A549 (cell line): ENCODE measurements at regions not wholly inside any gene's neighbourhood (a gene's known extent, or its start where the extent isn't known, plus 50 kb on each side); places are given as distances from the start of the nearest gene placed in this dataset.
A peak's percentile ranks its signal among the peaks of the same experiment; 100 is the strongest.

Source experiments
- ATAC-seq, 2 experiments: fragments of 200-7000 bp in 1 of 2; fragments of >200 bp in 1 of 2; cut with Nextera tagmentation in 1 of 2; cut with Tn5 transposase in 1 of 2; 3 replicates each; pipeline versions ENCODE4 v1.8.0 to v1.9.1; 2018 to 2020; ENCODE audit warnings: mild to moderate bottlenecking in 1 of 2, moderate library complexity in 1 of 2
- CTCF ChIA-PET: fragments of 300-600 bp; sonication (Branson Sonifier 250); formaldehyde crosslinking; extraction: SDS; loops from one replicate; lab custom pipeline; 2021; ENCODE audit warnings: antibody characterized with exemption, inconsistent platforms; lab: Yijun Ruan, JAX
- POLR2A ChIA-PET: fragments of 350-600 bp; formaldehyde crosslinking; extraction: SDS; loops from one replicate; lab custom pipeline; 2021; ENCODE audit warnings: antibody characterized with exemption, inconsistent platforms; lab: Yijun Ruan, JAX
- DNase-seq, 2 experiments: peaks; one replicate each; pipeline versions ENCODE4 v3.0.0 to v3.0.0-alpha.2; 2011 to 2016; ENCODE audit warnings: low read depth in 1 of 2, low spot score in 1 of 2
- FAIRE-seq: peaks from 2 replicates; lab custom pipeline; 2011; peaks lifted over from hg19 to GRCh38; lab: Jason Lieb, UNC
- H3K27ac ChIP-seq, 2 experiments: fragments of >200 bp; sonication (Bioruptor Twin); formaldehyde crosslinking; 3 replicates each; pipeline ENCODE4 v1.5.1; 2016 to 2017
- H3K4me1 ChIP-seq: fragments of >200 bp; sonication (Bioruptor Twin); formaldehyde crosslinking; 3 replicates; pipeline ENCODE4 v1.6.1; 2016
- H3K4me2 ChIP-seq: fragments of >200 bp; sonication (Bioruptor Twin); formaldehyde crosslinking; 3 replicates; pipeline ENCODE4 v1.6.1; 2016
- H3K4me3 ChIP-seq: fragments of >200 bp; sonication (Bioruptor Twin); formaldehyde crosslinking; 3 replicates; pipeline ENCODE4 v1.5.1; 2016
- H3K9me3 ChIP-seq: fragments of >200 bp; sonication (Bioruptor Twin); formaldehyde crosslinking; 3 replicates; pipeline ENCODE4 v1.6.1; 2016
- BCL3 ChIP-seq: fragments of >200 bp; sonication (Bioruptor Twin); formaldehyde crosslinking; IDR thresholded peaks from 3 replicates; pipeline ENCODE4 v1.6.1; 2016
- CBX8 ChIP-seq: fragments of 200-600 bp; sonication (generic); IDR thresholded peaks from 2 replicates; pipeline ENCODE4 v1.6.1; 2016
- CEBPB ChIP-seq, 2 experiments: fragments of >200 bp in 1 of 2; sonication (Bioruptor Twin) in 1 of 2; formaldehyde crosslinking in 1 of 2; IDR thresholded peaks; 2 replicates each; pipeline ENCODE4 v1.6.1; 2012 to 2016
- CHD2 ChIP-seq: fragments of 150-350 bp; IDR thresholded peaks from 2 replicates; pipeline ENCODE4 v1.6.1; 2014; ENCODE audit warnings: low read length; ENCODE audit not compliant: partially characterized antibody
- EP300 ChIP-seq, 2 experiments: fragments of >200 bp; sonication (Bioruptor Twin); formaldehyde crosslinking; IDR thresholded peaks; 2 replicates in 1 of 2; 3 replicates in 1 of 2; pipeline ENCODE4 v1.6.1; 2016 to 2017
- FOSB ChIP-seq: fragments of 250-450 bp; sonication (Bioruptor Pico); IDR thresholded peaks from 2 replicates; pipeline ENCODE4 v1.5.0; 2020; ENCODE audit warnings: mild to moderate bottlenecking, moderate library complexity
- HOXA7 ChIP-seq: fragments of 250-450 bp; sonication (Bioruptor Pico); IDR thresholded peaks from 2 replicates; pipeline ENCODE4 v1.5.0; 2020; ENCODE audit warnings: mild to moderate bottlenecking, moderate library complexity
- HOXB5 ChIP-seq: fragments of 250-450 bp; sonication (Bioruptor Pico); IDR thresholded peaks from 2 replicates; pipeline ENCODE4 v1.5.0; 2020; ENCODE audit warnings: mild to moderate bottlenecking, moderate library complexity
- KDM5A ChIP-seq: fragments of 200-600 bp; sonication (generic); IDR thresholded peaks from 2 replicates; pipeline ENCODE4 v1.6.1; 2016; ENCODE audit warnings: antibody characterized with exemption, mild to moderate bottlenecking
- MAFK ChIP-seq: fragments of 450-650 bp; IDR thresholded peaks from 2 replicates; pipeline ENCODE4 v1.6.1; 2014; ENCODE audit not compliant: partially characterized antibody
- MAZ ChIP-seq: fragments of 150-350 bp; IDR thresholded peaks from 2 replicates; pipeline ENCODE4 v1.6.1; 2014; ENCODE audit warnings: antibody characterized with exemption, low read depth, low read length, borderline replicate concordance
- NPAS2 ChIP-seq: fragments of 250-450 bp; sonication (Bioruptor Pico); IDR thresholded peaks from 2 replicates; pipeline ENCODE4 v1.8.0; 2022; ENCODE audit warnings: mild to moderate bottlenecking, moderate library complexity, borderline replicate concordance
- PHF8 ChIP-seq: fragments of 200-600 bp; sonication (generic); IDR thresholded peaks from 2 replicates; pipeline ENCODE4 v1.6.1; 2016; ENCODE audit warnings: low read depth, mild to moderate bottlenecking, antibody characterized with exemption, moderate library complexity, borderline replicate concordance
- RARB ChIP-seq: fragments of 250-450 bp; sonication (Bioruptor Pico); IDR thresholded peaks from 2 replicates; pipeline ENCODE4 v1.8.0; 2021; ENCODE audit warnings: mild to moderate bottlenecking, moderate library complexity
- RFX5 ChIP-seq: fragments of 450-650 bp; IDR thresholded peaks from 2 replicates; pipeline ENCODE4 v1.7.1; 2014; ENCODE audit warnings: antibody characterized with exemption, mild to moderate bottlenecking, moderate library complexity
- USF2 ChIP-seq: fragments of 450-650 bp; IDR thresholded peaks from 2 replicates; pipeline ENCODE4 v1.6.1; 2014; ENCODE audit warnings: antibody characterized with exemption
- ZNF302 ChIP-seq: fragments of 250-450 bp; sonication (Bioruptor Pico); IDR thresholded peaks from 2 replicates; pipeline ENCODE4 v1.9.0; 2021; ENCODE audit warnings: inconsistent platforms, mild to moderate bottlenecking, moderate library complexity
- ZSCAN20 ChIP-seq: fragments of 250-450 bp; sonication (Bioruptor Pico); IDR thresholded peaks from 2 replicates; pipeline ENCODE4 v1.8.0; 2022; ENCODE audit warnings: mild to moderate bottlenecking, moderate library complexity
- WGBS: methylation state at CpG from one replicate; pipeline ENCODE4 v1.1.6; 2017; ENCODE audit errors: missing lambda C conversion rate; 5-methylcytosine and 5-hydroxymethylcytosine counted together
- TF ChIP-seq, protein P1 (sequence below): fragments of 250-450 bp; sonication (Bioruptor Pico); IDR thresholded peaks from 2 replicates; pipeline ENCODE4 v1.5.0; 2020; ENCODE audit warnings: low read depth, mild to moderate bottlenecking, moderate library complexity
- TF ChIP-seq, protein P2 (sequence below): fragments of 200-600 bp; sonication (generic); IDR thresholded peaks from 2 replicates; pipeline ENCODE4 v1.6.1; 2016; ENCODE audit warnings: antibody characterized with exemption, mild to moderate bottlenecking, moderate library complexity
- TF ChIP-seq, protein P3 (sequence below): fragments of 150-350 bp; IDR thresholded peaks from 2 replicates; pipeline ENCODE4 v1.6.1; 2014; ENCODE audit warnings: low read depth, mild to moderate bottlenecking, low read length
- TF ChIP-seq, protein P4 (sequence below): IDR thresholded peaks from 2 replicates; pipeline ENCODE4 v1.6.1; 2012; ENCODE audit warnings: low read depth, borderline replicate concordance

DNA sequence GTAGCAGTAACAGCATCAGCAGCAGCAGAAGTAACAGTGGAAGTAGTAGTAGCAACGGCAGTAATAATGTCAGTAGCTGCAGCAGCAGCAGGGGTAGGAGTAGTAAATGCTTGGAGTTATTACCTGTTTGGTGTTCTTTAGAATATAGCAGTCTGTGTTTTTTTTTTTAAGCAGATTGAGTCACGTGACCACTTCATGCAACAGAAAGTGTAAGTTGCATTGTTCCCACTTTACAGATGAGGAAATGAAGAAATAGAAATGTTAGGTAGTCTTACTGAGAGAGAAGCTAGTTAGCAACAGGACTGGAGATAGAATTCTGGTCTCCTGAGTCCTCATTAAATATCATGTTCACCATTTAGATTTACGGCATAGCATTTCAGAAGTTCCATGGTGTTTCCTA is 358.2 kb downstream of the HAPSTR1 start:
- TF ChIP-seq USF2, result peak; percentile 58
- no peak for TF ChIP-seq NPAS2
- no peak for TF ChIP-seq KDM5A
- TF ChIP-seq BCL3, result no peak
- no peaks in the 10 kb centered on the region for H3K9me3 ChIP-seq
- DNase-seq (no peak), FAIRE-seq (no peak), ATAC-seq (no peak)
- H3K4me2 ChIP-seq, result no peak overlapping the region
- no peak overlapping the region for H3K27ac ChIP-seq
- WGBS, result 26% methylated on average over 3 of the region's 3 CpGs
- no peak overlapping the region for H3K4me3 ChIP-seq
- ChIA-PET CTCF (no interaction called here), POLR2A (no interaction called here)
- no peaks in the 10 kb centered on the region for H3K4me1 ChIP-seq

GRCh38 chr16:9457215-9457614 is 365.8 kb downstream of the HAPSTR1 start:
- DNase-seq (no peak), FAIRE-seq (no peak), ATAC-seq (no peak)
- H3K9me3 ChIP-seq, result no peaks in the 10 kb centered on the region
- no peaks in the 10 kb centered on the region for H3K4me1 ChIP-seq
- no peak overlapping the region for H3K4me3 ChIP-seq
- POLR2A ChIA-PET, result no interaction called here
- H3K27ac ChIP-seq, result no peak overlapping the region
- WGBS, result 0% methylated on average over 2 of the region's 2 CpGs
- CTCF ChIA-PET, result interaction anchor here (0.9 kb wide), 1 partner anchor 9 kb away, joined by 3 read pairs; no protein-coding TSS in a partner anchor
- no peak for TF ChIP-seq NPAS2
- TF ChIP-seq ZSCAN20 (CRISPR knock-in tag), result no peak
- no peak for TF ChIP-seq RARB (CRISPR knock-in tag)
- no peak for TF ChIP-seq EP300 (IDR thresholded peaks at IDR 0.05)
- TF ChIP-seq, protein P1, sequence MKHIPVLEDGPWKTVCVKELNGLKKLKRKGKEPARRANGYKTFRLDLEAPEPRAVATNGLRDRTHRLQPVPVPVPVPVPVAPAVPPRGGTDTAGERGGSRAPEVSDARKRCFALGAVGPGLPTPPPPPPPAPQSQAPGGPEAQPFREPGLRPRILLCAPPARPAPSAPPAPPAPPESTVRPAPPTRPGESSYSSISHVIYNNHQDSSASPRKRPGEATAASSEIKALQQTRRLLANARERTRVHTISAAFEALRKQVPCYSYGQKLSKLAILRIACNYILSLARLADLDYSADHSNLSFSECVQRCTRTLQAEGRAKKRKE, result no peak
- TF ChIP-seq HOXB5 (CRISPR knock-in tag), result no peak
- no peak for TF ChIP-seq MAZ
- TF ChIP-seq MAFK, result no peak
- TF ChIP-seq, protein P2, sequence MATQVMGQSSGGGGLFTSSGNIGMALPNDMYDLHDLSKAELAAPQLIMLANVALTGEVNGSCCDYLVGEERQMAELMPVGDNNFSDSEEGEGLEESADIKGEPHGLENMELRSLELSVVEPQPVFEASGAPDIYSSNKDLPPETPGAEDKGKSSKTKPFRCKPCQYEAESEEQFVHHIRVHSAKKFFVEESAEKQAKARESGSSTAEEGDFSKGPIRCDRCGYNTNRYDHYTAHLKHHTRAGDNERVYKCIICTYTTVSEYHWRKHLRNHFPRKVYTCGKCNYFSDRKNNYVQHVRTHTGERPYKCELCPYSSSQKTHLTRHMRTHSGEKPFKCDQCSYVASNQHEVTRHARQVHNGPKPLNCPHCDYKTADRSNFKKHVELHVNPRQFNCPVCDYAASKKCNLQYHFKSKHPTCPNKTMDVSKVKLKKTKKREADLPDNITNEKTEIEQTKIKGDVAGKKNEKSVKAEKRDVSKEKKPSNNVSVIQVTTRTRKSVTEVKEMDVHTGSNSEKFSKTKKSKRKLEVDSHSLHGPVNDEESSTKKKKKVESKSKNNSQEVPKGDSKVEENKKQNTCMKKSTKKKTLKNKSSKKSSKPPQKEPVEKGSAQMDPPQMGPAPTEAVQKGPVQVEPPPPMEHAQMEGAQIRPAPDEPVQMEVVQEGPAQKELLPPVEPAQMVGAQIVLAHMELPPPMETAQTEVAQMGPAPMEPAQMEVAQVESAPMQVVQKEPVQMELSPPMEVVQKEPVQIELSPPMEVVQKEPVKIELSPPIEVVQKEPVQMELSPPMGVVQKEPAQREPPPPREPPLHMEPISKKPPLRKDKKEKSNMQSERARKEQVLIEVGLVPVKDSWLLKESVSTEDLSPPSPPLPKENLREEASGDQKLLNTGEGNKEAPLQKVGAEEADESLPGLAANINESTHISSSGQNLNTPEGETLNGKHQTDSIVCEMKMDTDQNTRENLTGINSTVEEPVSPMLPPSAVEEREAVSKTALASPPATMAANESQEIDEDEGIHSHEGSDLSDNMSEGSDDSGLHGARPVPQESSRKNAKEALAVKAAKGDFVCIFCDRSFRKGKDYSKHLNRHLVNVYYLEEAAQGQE, result no peak
- no peak for TF ChIP-seq FOSB (CRISPR knock-in tag)
- TF ChIP-seq CBX8, result no peak
- no peak for TF ChIP-seq PHF8
- TF ChIP-seq, protein P3, sequence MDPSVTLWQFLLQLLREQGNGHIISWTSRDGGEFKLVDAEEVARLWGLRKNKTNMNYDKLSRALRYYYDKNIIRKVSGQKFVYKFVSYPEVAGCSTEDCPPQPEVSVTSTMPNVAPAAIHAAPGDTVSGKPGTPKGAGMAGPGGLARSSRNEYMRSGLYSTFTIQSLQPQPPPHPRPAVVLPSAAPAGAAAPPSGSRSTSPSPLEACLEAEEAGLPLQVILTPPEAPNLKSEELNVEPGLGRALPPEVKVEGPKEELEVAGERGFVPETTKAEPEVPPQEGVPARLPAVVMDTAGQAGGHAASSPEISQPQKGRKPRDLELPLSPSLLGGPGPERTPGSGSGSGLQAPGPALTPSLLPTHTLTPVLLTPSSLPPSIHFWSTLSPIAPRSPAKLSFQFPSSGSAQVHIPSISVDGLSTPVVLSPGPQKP, result no peak
- no peak overlapping the region for H3K4me2 ChIP-seq

- DNase-seq (no peak), ATAC-seq (no peak), FAIRE-seq (no peak)
- Histone ChIP-seq H3K9me3 (no peaks in the 10 kb centered on the region), H3K4me2 (no peak overlapping the region), H3K4me3 (no peak overlapping the region), H3K4me1 (no peaks in the 10 kb centered on the region), H3K27ac (no peak overlapping the region)
- WGBS, result 9% methylated on average over 6 of the region's 6 CpGs
- TF ChIP-seq, protein P3, result no peak
- no peak for TF ChIP-seq CEBPB (IDR thresholded peaks at IDR 0.05)
- TF ChIP-seq, protein P4, sequence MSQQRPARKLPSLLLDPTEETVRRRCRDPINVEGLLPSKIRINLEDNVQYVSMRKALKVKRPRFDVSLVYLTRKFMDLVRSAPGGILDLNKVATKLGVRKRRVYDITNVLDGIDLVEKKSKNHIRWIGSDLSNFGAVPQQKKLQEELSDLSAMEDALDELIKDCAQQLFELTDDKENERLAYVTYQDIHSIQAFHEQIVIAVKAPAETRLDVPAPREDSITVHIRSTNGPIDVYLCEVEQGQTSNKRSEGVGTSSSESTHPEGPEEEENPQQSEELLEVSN, result no peak
- no peak for TF ChIP-seq HOXB5 (CRISPR knock-in tag)
- TF ChIP-seq CHD2, result no peak
- no peak for TF ChIP-seq HOXA7
- no peak for TF ChIP-seq ZNF302
- no peak for TF ChIP-seq RFX5
- no peak for TF ChIP-seq MAZ
- TF ChIP-seq EP300 (IDR thresholded peaks at IDR 0.05), result no peak
- POLR2A ChIA-PET, result no interaction called here
- CTCF ChIA-PET, result no interaction called here
Measured at GRCh38 chr16:9458816-9459215, 367.4 kb downstream of the HAPSTR1 start.
